IMR-90 (cell line): ENCODE measurements at regions not wholly inside any gene's neighbourhood (a gene's known extent, or its start where the extent isn't known, plus 50 kb on each side); places are given as distances from the start of the nearest gene placed in this dataset.

Experiments used
- ATAC-seq: fragments of 200-7000 bp; cut with Tn5 transposase; 2 replicates; pipeline ENCODE4 v1.9.1; 2020; ENCODE audit warnings: low read depth, mild to moderate bottlenecking, moderate library complexity
- BruUV-seq: library from RNA; stranded (reverse); fragments of 400-500 nt; replicated peaks from 2 replicates; lab custom pipeline; 2021; lab: Mats Ljungman, UMichigan
- CTCF ChIA-PET: fragments of 300-600 bp; formaldehyde crosslinking; extraction: SDS; loops from one replicate; lab custom pipeline; 2021; ENCODE audit warnings: antibody characterized with exemption; lab: Yijun Ruan, JAX
- POLR2A ChIA-PET: fragments of 300-600 bp; sonication (Branson Sonifier 250); formaldehyde crosslinking; loops from one replicate; lab custom pipeline; 2022; ENCODE audit warnings: antibody characterized with exemption; ENCODE audit not compliant: unreplicated experiment; lab: Charles Lee
- DNase-seq: peaks from one replicate; pipeline ENCODE4 v3.0.0; 2013
- H2AFZ ChIP-seq: replicated peaks from 2 replicates; pipeline ENCODE3; 2013; ENCODE audit warnings: low read length, mild to moderate bottlenecking; ENCODE audit not compliant: poor library complexity
- H2AK5ac ChIP-seq: 2 replicates; pipeline ENCODE4 v1.6.1; 2013; ENCODE audit warnings: low read depth, low read length, inconsistent platforms
- H2AK9ac ChIP-seq: replicated peaks from 2 replicates; pipeline ENCODE3; 2013; ENCODE audit warnings: mild to moderate bottlenecking, low read depth, low read length, moderate library complexity; ENCODE audit not compliant: poor library complexity
- H2BK120ac ChIP-seq: 2 replicates; pipeline ENCODE4 v1.6.1; 2013; ENCODE audit warnings: low read depth, low read length, inconsistent platforms
- H2BK15ac ChIP-seq: 3 replicates; pipeline ENCODE4 v1.6.1; 2013; ENCODE audit warnings: low read depth, low read length, inconsistent platforms
- H2BK20ac ChIP-seq: 2 replicates; pipeline ENCODE4 v1.6.1; 2013; ENCODE audit warnings: low read depth, mild to moderate bottlenecking, inconsistent platforms, low read length, moderate library complexity
- H2BK5ac ChIP-seq: 2 replicates; pipeline ENCODE4 v1.6.1; 2013; ENCODE audit warnings: mild to moderate bottlenecking, low read depth, low read length, inconsistent platforms; ENCODE audit not compliant: poor library complexity, severe bottlenecking
- H3K14ac ChIP-seq: replicated peaks from 2 replicates; pipeline ENCODE4 v1.6.1; 2013; ENCODE audit warnings: low read depth, low read length, inconsistent platforms
- H3K18ac ChIP-seq: 2 replicates; pipeline ENCODE4 v1.6.1; 2013; ENCODE audit warnings: low read depth, low read length, control low read depth
- H3K23ac ChIP-seq: 2 replicates; pipeline ENCODE4 v1.6.1; 2013; ENCODE audit warnings: low read depth, low read length, inconsistent platforms
- H3K27ac ChIP-seq: 2 replicates; pipeline ENCODE4 v1.5.1; 2013; ENCODE audit warnings: mild to moderate bottlenecking, control low read depth, low read length; ENCODE audit not compliant: insufficient read depth
- H3K27me3 ChIP-seq: 2 replicates; pipeline ENCODE4 v1.6.1; 2013; ENCODE audit warnings: low read length; ENCODE audit not compliant: control insufficient read depth, insufficient read depth
- H3K36me3 ChIP-seq: 2 replicates; pipeline ENCODE4 v1.6.1; 2013; ENCODE audit warnings: low read length, mixed read lengths; ENCODE audit not compliant: control insufficient read depth, insufficient read depth
- H3K4ac ChIP-seq: 2 replicates; pipeline ENCODE4 v1.6.1; 2013; ENCODE audit warnings: low read depth, low read length, inconsistent platforms
- H3K4me1 ChIP-seq: 2 replicates; pipeline ENCODE4 v1.6.1; 2013; ENCODE audit warnings: low read length, mixed read lengths; ENCODE audit not compliant: control insufficient read depth, insufficient read depth
- H3K4me2 ChIP-seq: 2 replicates; pipeline ENCODE4 v1.6.1; 2013; ENCODE audit warnings: low read depth, mild to moderate bottlenecking, control low read depth, low read length, moderate library complexity
- H3K4me3 ChIP-seq: 2 replicates; pipeline ENCODE4 v1.5.1; 2013; ENCODE audit warnings: low read depth, mild to moderate bottlenecking, control low read depth, low read length, moderate library complexity; ENCODE audit not compliant: insufficient read depth
- H3K56ac ChIP-seq: 2 replicates; pipeline ENCODE4 v1.6.1; 2013; ENCODE audit warnings: low read length, inconsistent platforms; ENCODE audit not compliant: insufficient read depth; ENCODE audit errors: extremely low read depth
- H3K79me1 ChIP-seq, 2 experiments: 2 replicates each; pipeline ENCODE4 v1.6.1; 2013; ENCODE audit warnings: low read length in 2 of 2, inconsistent platforms in 1 of 2, low read depth in 1 of 2
- H3K9ac ChIP-seq: 2 replicates; pipeline ENCODE4 v1.6.1; 2013; ENCODE audit warnings: low read depth, low read length, control low read depth
- H3K9me1 ChIP-seq: 2 replicates; pipeline ENCODE4 v1.6.1; 2013; ENCODE audit warnings: low read length, inconsistent platforms; ENCODE audit not compliant: insufficient read depth
- H3K9me3 ChIP-seq: 2 replicates; pipeline ENCODE4 v1.6.1; 2013; ENCODE audit warnings: low read length; ENCODE audit not compliant: control insufficient read depth, insufficient read depth
- H4K20me1 ChIP-seq: 2 replicates; pipeline ENCODE4 v1.6.1; 2013; ENCODE audit warnings: low read length, inconsistent platforms; ENCODE audit not compliant: insufficient read depth
- H4K5ac ChIP-seq: 2 replicates; pipeline ENCODE4 v1.6.1; 2013; ENCODE audit warnings: mild to moderate bottlenecking, low read depth, low read length, control low read depth
- H4K8ac ChIP-seq, 2 experiments: 2 replicates each; pipeline ENCODE4 v1.6.1; 2013; ENCODE audit warnings: low read depth in 2 of 2, low read length in 2 of 2, control low read depth in 1 of 2, inconsistent platforms in 1 of 2
- H4K91ac ChIP-seq: 2 replicates; pipeline ENCODE4 v1.6.1; 2013; ENCODE audit warnings: low read depth, low read length, inconsistent platforms; ENCODE audit not compliant: insufficient read depth
- FOS ChIP-seq: fragments of 150-350 bp; IDR thresholded peaks from 2 replicates; pipeline ENCODE4 v1.6.1; 2016; ENCODE audit warnings: low read depth, low read length
- MAZ ChIP-seq: IDR thresholded peaks from 2 replicates; pipeline ENCODE4 v1.6.1; 2012; ENCODE audit warnings: low read depth, mild to moderate bottlenecking, low read length, improper control_type of control experiment, moderate library complexity, borderline replicate concordance
- NFE2L2 ChIP-seq: fragments of 150-350 bp; IDR thresholded peaks from 2 replicates; pipeline ENCODE4 v1.6.1; 2016; ENCODE audit warnings: low read depth, mild to moderate bottlenecking, low read length
- POLR2A ChIP-seq: IDR thresholded peaks from 2 replicates; pipeline ENCODE4 v1.6.1; 2012; ENCODE audit warnings: mild to moderate bottlenecking, low read depth, low read length
- dilution Hi-C: fragments of 300-500 bp; cut with HindIII; formaldehyde crosslinking; loops from one replicate; pipeline ENCODE4 v1.14.3; 2018; ENCODE audit warnings: low sequenced_read_pairs; ENCODE audit not compliant: unreplicated experiment
- in situ Hi-C: fragments of 300-500 bp; cut with MboI; formaldehyde crosslinking; loops from 3 replicates; pipeline ENCODE4 v1.14.3; 2019; ENCODE audit warnings: low sequenced_read_pairs, inconsistent platforms, mixed read lengths
- intact Hi-C: fragments of 100-400 bp; cut with micrococcal nuclease; formaldehyde crosslinking; loops from 2 replicates; pipeline ENCODE4 v1.10.0; 2022
- TF ChIP-seq, protein P1 (sequence below): conservative IDR thresholded peaks from 2 replicates; pipeline ENCODE4 v1.5.1; 2012; ENCODE audit warnings: mild to moderate bottlenecking, low read depth, low read length, improper control_type of control experiment

GRCh38 chr1:87723193-87723592, 394.5 kb downstream of the LMO4 start:
- Histone ChIP-seq H4K91ac (no peak overlapping the region), H3K4me3 (no peak overlapping the region), H2AFZ (no peak overlapping the region), H2BK20ac (no peak overlapping the region), H2AK5ac (no peak overlapping the region), H3K9me3 (no peaks in the 10 kb centered on the region), H4K20me1 (no peaks in the 10 kb centered on the region), H3K27me3 (no peaks in the 10 kb centered on the region), H3K14ac (no peak overlapping the region), H3K4me2 (no peak overlapping the region), H3K79me1 (no peaks in the 10 kb centered on the region), H3K36me3 (no peaks in the 10 kb centered on the region), H3K4ac (no peak overlapping the region), H2AK9ac (no peak overlapping the region), H4K5ac (no peak overlapping the region), H4K8ac (no peak overlapping the region), H2BK5ac (no peak overlapping the region), H3K23ac (no peak overlapping the region), H3K9me1 (no peaks in the 10 kb centered on the region), H3K18ac (no peak overlapping the region), H2BK15ac (no peak overlapping the region), H3K4me1 (no peaks in the 10 kb centered on the region), H3K9ac (no peak overlapping the region), H3K27ac (no peak overlapping the region), H2BK120ac (no peak overlapping the region), H3K56ac (no peak overlapping the region)
- DNase-seq (no peak), ATAC-seq (no peak)
- TF ChIP-seq POLR2A: no peak
- TF ChIP-seq, protein P1, sequence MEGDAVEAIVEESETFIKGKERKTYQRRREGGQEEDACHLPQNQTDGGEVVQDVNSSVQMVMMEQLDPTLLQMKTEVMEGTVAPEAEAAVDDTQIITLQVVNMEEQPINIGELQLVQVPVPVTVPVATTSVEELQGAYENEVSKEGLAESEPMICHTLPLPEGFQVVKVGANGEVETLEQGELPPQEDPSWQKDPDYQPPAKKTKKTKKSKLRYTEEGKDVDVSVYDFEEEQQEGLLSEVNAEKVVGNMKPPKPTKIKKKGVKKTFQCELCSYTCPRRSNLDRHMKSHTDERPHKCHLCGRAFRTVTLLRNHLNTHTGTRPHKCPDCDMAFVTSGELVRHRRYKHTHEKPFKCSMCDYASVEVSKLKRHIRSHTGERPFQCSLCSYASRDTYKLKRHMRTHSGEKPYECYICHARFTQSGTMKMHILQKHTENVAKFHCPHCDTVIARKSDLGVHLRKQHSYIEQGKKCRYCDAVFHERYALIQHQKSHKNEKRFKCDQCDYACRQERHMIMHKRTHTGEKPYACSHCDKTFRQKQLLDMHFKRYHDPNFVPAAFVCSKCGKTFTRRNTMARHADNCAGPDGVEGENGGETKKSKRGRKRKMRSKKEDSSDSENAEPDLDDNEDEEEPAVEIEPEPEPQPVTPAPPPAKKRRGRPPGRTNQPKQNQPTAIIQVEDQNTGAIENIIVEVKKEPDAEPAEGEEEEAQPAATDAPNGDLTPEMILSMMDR: no peak
- TF ChIP-seq FOS: no peak
- TF ChIP-seq MAZ: no peak
- TF ChIP-seq NFE2L2: no peak
- POLR2A ChIA-PET: no interaction called here
- CTCF ChIA-PET: interaction anchor here (0.6 kb wide), 1 partner anchor 194 kb away, joined by 5 read pairs; no protein-coding TSS in a partner anchor
- dilution Hi-C loops: no loop called here
- no TSS peak for BruUV-seq
- intact Hi-C loops: no loop called here
- in situ Hi-C loops: no loop called here
